PFSK-1 (cell line): ENCODE measurements at regions not wholly inside any gene's neighbourhood (a gene's known extent, or its start where the extent isn't known, plus 50 kb on each side); places are given as distances from the start of the nearest gene placed in this dataset.

Experiments used
- REST ChIP-seq, 2 experiments: IDR thresholded peaks; 2 replicates each; pipeline versions ENCODE4 v1.6.1 to v1.8.0; 2011 to 2012; ENCODE audit warnings: low read depth in 2 of 2, low read length in 2 of 2, control low read depth in 1 of 2, inconsistent platforms in 1 of 2, mild to moderate bottlenecking in 1 of 2, moderate library complexity in 1 of 2; ENCODE audit not compliant: insufficient read depth in 1 of 2
- SIN3A ChIP-seq: IDR thresholded peaks from 2 replicates; pipeline ENCODE4 v1.6.1; 2012; ENCODE audit warnings: mild to moderate bottlenecking, low read length, moderate library complexity, borderline replicate concordance; ENCODE audit not compliant: insufficient read depth

DNA sequence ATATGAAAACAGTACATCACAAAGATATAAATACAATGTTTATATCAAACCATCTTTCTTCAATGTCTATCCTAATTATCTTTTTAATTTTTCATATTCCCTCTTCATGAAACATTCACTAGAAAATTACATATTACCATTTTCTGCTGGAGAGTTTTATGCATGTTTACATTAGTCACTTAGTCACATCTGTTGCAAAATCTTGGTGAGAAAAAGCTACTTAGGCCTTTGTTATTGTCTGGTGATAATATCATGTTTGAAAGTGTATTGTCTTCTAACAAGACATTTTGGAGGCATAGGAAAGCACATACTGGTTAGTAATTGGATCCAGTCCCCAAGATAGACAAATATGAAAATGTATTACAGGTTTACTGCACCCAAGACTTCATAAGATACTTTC is 163.6 kb downstream of the GNAI1 start:
- TF ChIP-seq SIN3A (no peak), REST (IDR thresholded peaks at IDR 0.05; ENCODE audit: insufficient read depth in 1 of 2, low read depth in 2 of 2, low read length in 2 of 2) (no peak)
